ENCODE measurements at regions not wholly inside any gene's neighbourhood (a gene's known extent, or its start where the extent isn't known, plus 50 kb on each side); places are given as distances from the start of the nearest gene placed in this dataset.

DNA sequence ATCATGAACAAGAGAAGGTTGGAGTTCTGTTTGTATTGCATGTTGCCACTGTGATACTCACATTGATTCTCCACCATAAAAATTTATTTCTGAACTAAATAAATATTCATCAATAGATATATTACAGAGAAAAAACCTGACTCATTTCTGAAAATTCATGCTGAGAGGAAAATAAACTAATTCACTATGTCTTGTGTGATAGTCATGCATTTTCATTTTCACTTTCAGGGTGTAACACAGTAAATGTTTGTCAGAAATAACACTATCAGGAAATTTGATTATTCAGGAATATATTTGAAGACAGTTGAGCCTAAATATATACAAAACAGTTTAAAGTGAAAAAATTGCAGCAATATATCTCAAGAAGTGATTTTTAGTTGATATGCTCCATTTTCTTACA lies 335.2 kb downstream of the KCNJ3 start:
- no peaks in the 10 kb centered on the region for H3K27me3 ChIP-seq
- no peaks in the 10 kb centered on the region for H3K36me3 ChIP-seq
- H3K9me3 ChIP-seq: no peaks in the 10 kb centered on the region
- H3K4me3 ChIP-seq: no peak overlapping the region
- DNase-seq (ENCODE audit: extremely low spot score in 2 of 2): no peak
- H3K4me1 ChIP-seq: no peaks in the 10 kb centered on the region
- H3K27ac ChIP-seq: no peak overlapping the region
- no peak for TF ChIP-seq POLR2AphosphoS5 (IDR thresholded peaks at IDR 0.05; ENCODE audit: insufficient read depth in 1 of 2, low read depth in 1 of 2)
- TF ChIP-seq, protein P1, sequence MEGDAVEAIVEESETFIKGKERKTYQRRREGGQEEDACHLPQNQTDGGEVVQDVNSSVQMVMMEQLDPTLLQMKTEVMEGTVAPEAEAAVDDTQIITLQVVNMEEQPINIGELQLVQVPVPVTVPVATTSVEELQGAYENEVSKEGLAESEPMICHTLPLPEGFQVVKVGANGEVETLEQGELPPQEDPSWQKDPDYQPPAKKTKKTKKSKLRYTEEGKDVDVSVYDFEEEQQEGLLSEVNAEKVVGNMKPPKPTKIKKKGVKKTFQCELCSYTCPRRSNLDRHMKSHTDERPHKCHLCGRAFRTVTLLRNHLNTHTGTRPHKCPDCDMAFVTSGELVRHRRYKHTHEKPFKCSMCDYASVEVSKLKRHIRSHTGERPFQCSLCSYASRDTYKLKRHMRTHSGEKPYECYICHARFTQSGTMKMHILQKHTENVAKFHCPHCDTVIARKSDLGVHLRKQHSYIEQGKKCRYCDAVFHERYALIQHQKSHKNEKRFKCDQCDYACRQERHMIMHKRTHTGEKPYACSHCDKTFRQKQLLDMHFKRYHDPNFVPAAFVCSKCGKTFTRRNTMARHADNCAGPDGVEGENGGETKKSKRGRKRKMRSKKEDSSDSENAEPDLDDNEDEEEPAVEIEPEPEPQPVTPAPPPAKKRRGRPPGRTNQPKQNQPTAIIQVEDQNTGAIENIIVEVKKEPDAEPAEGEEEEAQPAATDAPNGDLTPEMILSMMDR (IDR thresholded peaks at IDR 0.05): no peak
- TF ChIP-seq POLR2A (IDR thresholded peaks at IDR 0.05): no peak
- intact Hi-C loops (cut with DNase I): no loop called here

DNA sequence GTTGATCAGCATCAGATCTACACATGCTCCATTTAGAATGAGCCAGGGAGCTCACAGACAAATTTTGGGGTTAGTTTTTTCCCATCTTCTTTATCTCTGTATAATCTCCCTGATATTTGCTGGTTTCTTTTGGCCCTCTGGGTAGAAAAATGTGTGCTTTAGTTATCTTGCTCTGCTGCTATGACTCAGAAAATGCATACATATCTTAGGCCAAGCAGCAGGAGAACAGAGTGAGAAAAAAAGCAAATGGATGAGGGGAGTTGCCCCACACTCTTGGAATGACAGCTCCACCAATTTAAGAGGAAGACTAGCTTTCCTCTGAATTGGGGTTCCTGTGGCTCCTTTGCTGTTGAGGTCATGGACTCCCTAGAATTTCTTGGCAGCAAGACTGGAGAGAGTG lies 331.8 kb downstream of the KCNJ3 start:
- no peak overlapping the region for H3K4me3 ChIP-seq
- H3K36me3 ChIP-seq: no peaks in the 10 kb centered on the region
- H3K9me3 ChIP-seq: no peaks in the 10 kb centered on the region
- H3K27me3 ChIP-seq: no peaks in the 10 kb centered on the region
- intact Hi-C loops (cut with DNase I): no loop called here
- no peak overlapping the region for H3K27ac ChIP-seq
- TF ChIP-seq, protein P1 (IDR thresholded peaks at IDR 0.05): no peak
- TF ChIP-seq POLR2AphosphoS5 (IDR thresholded peaks at IDR 0.05; ENCODE audit: insufficient read depth in 1 of 2, low read depth in 1 of 2): no peak
- no peak for TF ChIP-seq POLR2A (IDR thresholded peaks at IDR 0.05)
- no peak for DNase-seq (ENCODE audit: extremely low spot score in 2 of 2)
- no peaks in the 10 kb centered on the region for H3K4me1 ChIP-seq

DNA sequence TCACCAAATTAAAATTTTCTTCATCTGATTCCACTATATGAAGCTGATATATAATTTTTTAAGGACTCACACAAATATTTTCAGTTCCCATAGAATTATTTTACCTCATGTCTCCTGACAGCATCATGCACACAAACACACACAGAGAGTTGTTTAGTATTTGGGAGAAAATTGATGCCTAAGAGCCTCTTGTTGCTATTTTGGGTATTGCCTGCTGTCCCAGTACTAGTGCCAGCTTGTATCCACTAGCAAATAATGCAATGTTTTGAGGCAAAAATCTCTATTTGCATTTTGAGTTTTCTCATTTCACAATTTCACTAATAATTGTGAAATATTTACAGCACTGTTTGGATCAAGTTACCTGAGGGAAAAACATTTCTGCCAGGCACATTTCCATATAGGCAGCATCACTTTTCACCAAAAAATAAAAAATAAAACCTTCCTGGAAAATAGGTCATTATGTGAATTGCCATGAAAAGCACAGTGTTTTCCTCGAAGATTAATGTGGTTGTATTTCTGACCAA lies 328.2 kb downstream of the KCNJ3 start:
- Histone ChIP-seq H3K4me3 (no peak overlapping the region), H3K36me3 (no peaks in the 10 kb centered on the region), H3K4me1 (no peaks in the 10 kb centered on the region), H3K9me3 (no peaks in the 10 kb centered on the region), H3K27ac (no peak overlapping the region), H3K27me3 (no peaks in the 10 kb centered on the region)
- intact Hi-C loops (cut with DNase I): no loop called here
- TF ChIP-seq POLR2A (IDR thresholded peaks at IDR 0.05) (no peak), POLR2AphosphoS5 (IDR thresholded peaks at IDR 0.05; ENCODE audit: insufficient read depth in 1 of 2, low read depth in 1 of 2) (no peak)
- TF ChIP-seq, protein P1 (IDR thresholded peaks at IDR 0.05): no peak
- DNase-seq (ENCODE audit: extremely low spot score in 2 of 2): no peak

DNA sequence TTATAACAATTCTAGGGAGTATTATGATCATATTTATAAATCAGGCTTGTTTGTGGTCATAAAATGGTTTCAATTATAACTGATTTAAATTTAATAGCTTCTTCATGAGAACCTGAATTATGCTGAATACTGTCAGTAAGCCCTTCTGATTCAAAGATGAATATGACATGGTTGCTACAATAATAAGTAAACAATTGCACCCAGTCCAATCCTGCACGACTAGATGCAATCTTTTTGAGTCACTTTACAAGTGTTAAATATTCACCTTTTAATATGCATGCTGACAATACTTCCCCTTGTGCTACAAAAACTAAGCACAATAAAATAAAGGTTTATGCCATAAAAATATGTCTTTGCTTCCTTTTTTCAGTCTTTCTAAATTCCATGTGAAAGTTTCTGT lies 325.2 kb downstream of the KCNJ3 start:
- Histone ChIP-seq H3K4me3 (no peak overlapping the region), H3K9me3 (no peaks in the 10 kb centered on the region), H3K4me1 (no peaks in the 10 kb centered on the region), H3K27me3 (no peaks in the 10 kb centered on the region), H3K36me3 (no peaks in the 10 kb centered on the region), H3K27ac (no peak overlapping the region)
- intact Hi-C loops (cut with DNase I): no loop called here
- TF ChIP-seq POLR2A (IDR thresholded peaks at IDR 0.05): no peak
- TF ChIP-seq, protein P1 (IDR thresholded peaks at IDR 0.05): no peak
- TF ChIP-seq POLR2AphosphoS5 (IDR thresholded peaks at IDR 0.05; ENCODE audit: insufficient read depth in 1 of 2, low read depth in 1 of 2): no peak
- no peak for DNase-seq (ENCODE audit: extremely low spot score in 2 of 2)

DNA sequence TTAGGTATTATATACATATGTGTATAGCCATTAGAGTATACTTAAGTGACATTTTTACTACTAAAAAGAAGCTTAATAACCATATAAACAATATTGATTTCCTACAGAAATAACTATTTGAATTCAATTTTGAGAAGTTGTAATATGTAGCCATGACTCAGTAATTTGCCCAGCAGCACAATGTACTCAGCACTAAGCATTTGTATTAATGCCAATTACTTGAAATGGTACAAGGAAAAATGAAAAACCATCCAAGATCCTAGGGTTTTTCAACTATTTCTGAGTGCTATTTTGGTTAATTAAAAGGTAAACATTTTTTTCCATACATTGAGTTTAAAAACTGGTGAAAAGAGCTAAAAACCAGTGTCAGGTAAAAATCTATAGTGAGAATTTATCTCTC lies 324.0 kb downstream of the KCNJ3 start:
- DNase-seq (ENCODE audit: extremely low spot score in 2 of 2): no peak
- Histone ChIP-seq H3K27ac (no peak overlapping the region), H3K4me1 (no peaks in the 10 kb centered on the region), H3K27me3 (no peaks in the 10 kb centered on the region), H3K9me3 (no peaks in the 10 kb centered on the region), H3K36me3 (no peaks in the 10 kb centered on the region), H3K4me3 (no peak overlapping the region)
- no peak for TF ChIP-seq POLR2AphosphoS5 (IDR thresholded peaks at IDR 0.05; ENCODE audit: insufficient read depth in 1 of 2, low read depth in 1 of 2)
- TF ChIP-seq, protein P1 (IDR thresholded peaks at IDR 0.05): no peak
- TF ChIP-seq POLR2A (IDR thresholded peaks at IDR 0.05): no peak
- intact Hi-C loops (cut with DNase I): no loop called here
